H1 (cell line): ENCODE measurements at regions not wholly inside any gene's neighbourhood (a gene's known extent, or its start where the extent isn't known, plus 50 kb on each side); places are given as distances from the start of the nearest gene placed in this dataset.

ENCODE experiments used
- CTCF ChIA-PET: fragments of 300-600 bp; sonication (Branson Sonifier 250); formaldehyde crosslinking; loops from one replicate; lab custom pipeline; 2021; ENCODE audit not compliant: partially characterized antibody; lab: Charles Lee
- POLR2A ChIA-PET: fragments of 300-600 bp; sonication (Branson Sonifier 250); formaldehyde crosslinking; loops from one replicate; lab custom pipeline; 2021; ENCODE audit warnings: inconsistent platforms; ENCODE audit not compliant: partially characterized antibody; lab: Charles Lee
- DNase-seq, 2 experiments: peaks; one replicate each; pipeline versions ENCODE4 v3.0.0 to v3.0.0-alpha.2; 2010 to 2022; ENCODE audit warnings: low spot score in 2 of 2, low read depth in 1 of 2, mixed read lengths in 1 of 2
- FAIRE-seq: peaks from 2 replicates; lab custom pipeline; 2011; peaks lifted over from hg19 to GRCh38; lab: Jason Lieb, UNC
- H2AFZ ChIP-seq: 2 replicates; pipeline ENCODE4 v1.8.1; 2012; ENCODE audit warnings: low read length, inconsistent platforms
- H2AK5ac ChIP-seq: 2 replicates; pipeline ENCODE4 v1.6.1; 2013; ENCODE audit warnings: low read depth, low read length
- H2BK120ac ChIP-seq: replicated peaks from 2 replicates; pipeline ENCODE3; 2013; ENCODE audit warnings: low read depth, low read length, inconsistent platforms
- H2BK12ac ChIP-seq: 2 replicates; pipeline ENCODE4 v1.6.1; 2013; ENCODE audit warnings: low read depth, low read length
- H2BK15ac ChIP-seq: 2 replicates; pipeline ENCODE4 v1.6.1; 2013; ENCODE audit warnings: low read length
- H2BK20ac ChIP-seq: 2 replicates; pipeline ENCODE4 v1.6.1; 2013; ENCODE audit warnings: low read length
- H2BK5ac ChIP-seq: 2 replicates; pipeline ENCODE4 v1.6.1; 2013; ENCODE audit warnings: low read depth, low read length
- H3K14ac ChIP-seq: 2 replicates; pipeline ENCODE4 v1.6.1; 2013; ENCODE audit warnings: inconsistent platforms; ENCODE audit not compliant: insufficient read length
- H3K18ac ChIP-seq: 2 replicates; pipeline ENCODE4 v1.6.1; 2013; ENCODE audit warnings: low read length; ENCODE audit errors: extremely low read depth
- H3K23ac ChIP-seq: 2 replicates; pipeline ENCODE4 v1.6.1; 2013; ENCODE audit warnings: inconsistent platforms; ENCODE audit not compliant: insufficient read length
- H3K23me2 ChIP-seq: 2 replicates; pipeline ENCODE4 v1.6.1; 2013; ENCODE audit warnings: low read depth, low read length
- H3K27ac ChIP-seq: 2 replicates; pipeline ENCODE4 v1.6.1; 2011; ENCODE audit warnings: low read depth, low read length, inconsistent platforms
- H3K27me3 ChIP-seq, 4 experiments: replicated peaks in 1 of 4; 1 replicate in 1 of 4; 2 replicates in 3 of 4; pipeline versions ENCODE4 v1.6.1 to v1.8.1; 2011 to 2013; ENCODE audit warnings: low read length in 3 of 4, mild to moderate bottlenecking in 3 of 4, inconsistent platforms in 2 of 4, mixed read lengths in 2 of 4, moderate library complexity in 1 of 4; ENCODE audit not compliant: control insufficient read depth in 3 of 4, insufficient read depth in 3 of 4; ENCODE audit errors: extremely low read depth in 1 of 4
- H3K36me3 ChIP-seq, 4 experiments: 2 replicates each; pipeline versions ENCODE4 v1.6.1 to v1.8.1; 2011 to 2013; ENCODE audit warnings: mild to moderate bottlenecking in 4 of 4, low read length in 3 of 4, moderate library complexity in 2 of 4, control low read depth in 1 of 4, inconsistent platforms in 1 of 4; ENCODE audit not compliant: insufficient read depth in 4 of 4, control insufficient read depth in 2 of 4
- H3K4ac ChIP-seq: replicated peaks from 2 replicates; pipeline ENCODE3; 2013; ENCODE audit warnings: low read length, low read depth, mixed read lengths, inconsistent platforms; ENCODE audit not compliant: insufficient read length
- H3K4me1 ChIP-seq, 4 experiments: replicated peaks in 1 of 4; 1 replicate in 1 of 4; 2 replicates in 3 of 4; pipeline versions ENCODE4 v1.6.1 to v1.8.1; 2011 to 2013; ENCODE audit warnings: low read length in 3 of 4, inconsistent platforms in 2 of 4, mixed read lengths in 1 of 4; ENCODE audit not compliant: insufficient read depth in 4 of 4, control insufficient read depth in 3 of 4
- H3K4me2 ChIP-seq, 2 experiments: 2 replicates each; pipeline versions ENCODE4 v1.6.1 to v1.8.1; 2011 to 2013; ENCODE audit warnings: low read depth in 2 of 2, low read length in 2 of 2, control low read depth in 1 of 2, inconsistent platforms in 1 of 2, mild to moderate bottlenecking in 1 of 2; ENCODE audit not compliant: insufficient read depth in 1 of 2
- H3K4me3 ChIP-seq, 4 experiments: fragments of 200-600, 300-600 bp in 1 of 4; sonication (generic), shearing (Covaris generic), sonication (Bioruptor Twin) in 1 of 4; 2 replicates each; pipeline versions ENCODE4 v1.5.1 to v1.8.1; 2011 to 2016; ENCODE audit warnings: low read length in 4 of 4, low read depth in 3 of 4, control low read depth in 2 of 4, inconsistent platforms in 2 of 4, mild to moderate bottlenecking in 2 of 4, mixed read lengths in 1 of 4, moderate library complexity in 1 of 4; ENCODE audit not compliant: insufficient read depth in 2 of 4; ENCODE audit errors: extremely low read depth in 1 of 4
- H3K56ac ChIP-seq: replicated peaks from 2 replicates; pipeline ENCODE3; 2013; ENCODE audit warnings: low read depth, mild to moderate bottlenecking, mixed read lengths, low read length, inconsistent platforms; ENCODE audit not compliant: insufficient read length
- H3K79me1 ChIP-seq: 2 replicates; pipeline ENCODE4 v1.6.1; 2013; ENCODE audit warnings: low read depth, low read length, control low read depth
- H3K79me2 ChIP-seq, 2 experiments: 2 replicates each; pipeline versions ENCODE4 v1.6.1 to v1.8.1; 2012 to 2013; ENCODE audit warnings: low read length in 2 of 2, mild to moderate bottlenecking in 2 of 2, inconsistent platforms in 1 of 2; ENCODE audit not compliant: insufficient read depth in 2 of 2, control insufficient read depth in 1 of 2
- H3K9ac ChIP-seq, 4 experiments: replicated peaks in 1 of 4; 1 replicate in 1 of 4; 2 replicates in 3 of 4; pipeline versions ENCODE4 v1.6.1 to v1.8.1; 2011 to 2013; ENCODE audit warnings: low read depth in 3 of 4, low read length in 3 of 4, control low read depth in 2 of 4, mild to moderate bottlenecking in 2 of 4, moderate library complexity in 2 of 4, inconsistent platforms in 1 of 4; ENCODE audit errors: extremely low read depth in 1 of 4
- H3K9me3 ChIP-seq, 2 experiments: 2 replicates each; pipeline versions ENCODE4 v1.6.1 to v1.8.1; 2012 to 2013; ENCODE audit warnings: mild to moderate bottlenecking in 2 of 2, moderate library complexity in 2 of 2, control low read depth in 1 of 2, inconsistent platforms in 1 of 2, low read depth in 1 of 2, low read length in 1 of 2, mixed read lengths in 1 of 2; ENCODE audit not compliant: insufficient read depth in 2 of 2
- H4K20me1 ChIP-seq, 2 experiments: replicated peaks in 1 of 2; 2 replicates each; pipeline versions ENCODE3 to v1.8.1; 2011 to 2013; ENCODE audit warnings: inconsistent platforms in 2 of 2, low read length in 2 of 2, mild to moderate bottlenecking in 1 of 2; ENCODE audit not compliant: insufficient read depth in 2 of 2, control insufficient read depth in 1 of 2
- H4K5ac ChIP-seq: 2 replicates; pipeline ENCODE4 v1.6.1; 2013; ENCODE audit warnings: low read length, low read depth, mixed read lengths, inconsistent platforms; ENCODE audit not compliant: insufficient read length
- H4K8ac ChIP-seq: 2 replicates; pipeline ENCODE4 v1.8.0; 2013; ENCODE audit warnings: mild to moderate bottlenecking, moderate library complexity, low read length, inconsistent platforms; ENCODE audit not compliant: insufficient read depth; ENCODE audit errors: extremely low read depth
- H4K91ac ChIP-seq: replicated peaks from 2 replicates; pipeline ENCODE3; 2013; ENCODE audit warnings: low read length, mixed read lengths, inconsistent platforms; ENCODE audit not compliant: insufficient read length
- CREB1 ChIP-seq: IDR thresholded peaks from 2 replicates; pipeline ENCODE4 v1.6.1; 2012; ENCODE audit warnings: inconsistent platforms
- SIX5 ChIP-seq: IDR thresholded peaks from 2 replicates; pipeline ENCODE4 v1.6.1; 2011; ENCODE audit warnings: mild to moderate bottlenecking, low read depth, low read length
- WGBS, 2 experiments: shearing (Covaris generic) in 1 of 2; methylation state at CpG; one replicate each; pipeline versions ENCODE4 v1.1.6 to v1.1.7; 2013 to 2015; ENCODE audit warnings: low lambda C conversion rate in 2 of 2, mixed read lengths in 2 of 2, inconsistent platforms in 1 of 2, low coverage in 1 of 2, missing lambda C conversion rate in 1 of 2; ENCODE audit not compliant: insufficient replicate concordance in 2 of 2, insufficient coverage in 1 of 2, insufficient read length in 1 of 2; ENCODE audit errors: extremely low coverage in 1 of 2, missing lambda C conversion rate in 1 of 2; 5-methylcytosine and 5-hydroxymethylcytosine counted together

DNA sequence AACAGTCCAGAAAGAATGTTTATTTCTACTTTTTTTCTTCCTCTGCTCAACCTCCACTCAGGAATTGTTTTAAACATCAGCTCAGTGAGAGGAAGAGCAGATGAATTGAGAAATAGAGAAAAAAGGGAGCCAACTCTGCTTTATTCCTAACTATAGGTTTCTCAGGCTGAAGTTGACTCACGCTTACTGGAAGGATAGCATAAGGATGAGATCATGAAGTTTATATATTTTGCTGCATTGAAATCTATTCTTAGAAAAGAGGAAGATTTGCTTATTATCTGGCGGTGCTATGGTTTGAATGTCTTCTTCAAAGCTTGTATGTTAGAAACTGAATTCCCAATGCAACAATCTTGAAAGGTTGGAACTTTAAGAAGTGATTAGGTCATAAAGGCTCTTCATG is 1673.4 kb upstream of the PCDH7 start:
- H2BK20ac ChIP-seq: no peak overlapping the region
- H4K5ac ChIP-seq: no peak overlapping the region
- H3K18ac ChIP-seq: no peak overlapping the region
- no peak overlapping the region for H2BK120ac ChIP-seq
- no peaks in the 10 kb centered on the region for H3K36me3 ChIP-seq
- H4K8ac ChIP-seq: no peak overlapping the region
- no peak overlapping the region for H3K56ac ChIP-seq
- FAIRE-seq (no peak), DNase-seq (no peak)
- H2AFZ ChIP-seq: no peak overlapping the region
- H4K91ac ChIP-seq: no peak overlapping the region
- H3K9ac ChIP-seq: no peak overlapping the region
- H3K4me2 ChIP-seq: no peak overlapping the region
- no peaks in the 10 kb centered on the region for H4K20me1 ChIP-seq
- no peak overlapping the region for H3K27ac ChIP-seq
- peaks cover 0 to 4% of the 10 kb centered on the region in 2 experiments; a peak in 1 of 4 replicates for H3K9me3 ChIP-seq
- no peak overlapping the region for H2BK15ac ChIP-seq
- no peak overlapping the region for H3K23ac ChIP-seq
- no peaks in the 10 kb centered on the region for H3K79me1 ChIP-seq
- H3K4ac ChIP-seq: no peak overlapping the region
- no peak overlapping the region for H3K4me3 ChIP-seq
- ChIA-PET POLR2A (no interaction called here), CTCF (interaction anchor here (0.6 kb wide), 1 partner anchor 351 kb away, joined by 3 read pairs; no protein-coding TSS in a partner anchor)
- no peak overlapping the region for H2AK5ac ChIP-seq
- H3K23me2 ChIP-seq: no peaks in the 10 kb centered on the region
- peaks cover 0 to 7% (median under 1%) of the 10 kb centered on the region in 4 experiments; a peak in 1 of 7 replicates for H3K4me1 ChIP-seq
- 89% methylated on average over 2 of the region's 2 CpGs; no CpG with 5 or more reads in 1 of the 2 experiments for WGBS, 2 experiments
- no peaks in the 10 kb centered on the region for H3K27me3 ChIP-seq
- H2BK5ac ChIP-seq: no peak overlapping the region
- H3K79me2 ChIP-seq: no peaks in the 10 kb centered on the region
- H3K14ac ChIP-seq: no peak overlapping the region
- no peak overlapping the region for H2BK12ac ChIP-seq
- TF ChIP-seq SIX5 (no peak), CREB1 (no peak)
